Esophagus squamous epithelium (tissue), 4 donors: ENCODE measurements at regions not wholly inside any gene's neighbourhood (a gene's known extent, or its start where the extent isn't known, plus 50 kb on each side); places are given as distances from the start of the nearest gene placed in this dataset.

Experiments
- POLR2A ChIP-seq, 4 donors: fragments of 450-650 bp; IDR thresholded peaks; one replicate each; pipeline ENCODE4 v1.6.1; 2017; ENCODE audit warnings: antibody characterized with exemption in 4 of 4, mild to moderate bottlenecking in 4 of 4, moderate library complexity in 3 of 4
- TF ChIP-seq, protein P1 (sequence below), 6 experiments: fragments of 450-650 bp in 4 of 6; fragments of 200-600 bp in 2 of 6; sonication (generic) in 2 of 6; IDR thresholded peaks; one replicate each; pipeline ENCODE4 v1.5.1; 2016 to 2019; ENCODE audit warnings: antibody characterized with exemption in 6 of 6, mild to moderate bottlenecking in 4 of 6, moderate library complexity in 4 of 6

DNA sequence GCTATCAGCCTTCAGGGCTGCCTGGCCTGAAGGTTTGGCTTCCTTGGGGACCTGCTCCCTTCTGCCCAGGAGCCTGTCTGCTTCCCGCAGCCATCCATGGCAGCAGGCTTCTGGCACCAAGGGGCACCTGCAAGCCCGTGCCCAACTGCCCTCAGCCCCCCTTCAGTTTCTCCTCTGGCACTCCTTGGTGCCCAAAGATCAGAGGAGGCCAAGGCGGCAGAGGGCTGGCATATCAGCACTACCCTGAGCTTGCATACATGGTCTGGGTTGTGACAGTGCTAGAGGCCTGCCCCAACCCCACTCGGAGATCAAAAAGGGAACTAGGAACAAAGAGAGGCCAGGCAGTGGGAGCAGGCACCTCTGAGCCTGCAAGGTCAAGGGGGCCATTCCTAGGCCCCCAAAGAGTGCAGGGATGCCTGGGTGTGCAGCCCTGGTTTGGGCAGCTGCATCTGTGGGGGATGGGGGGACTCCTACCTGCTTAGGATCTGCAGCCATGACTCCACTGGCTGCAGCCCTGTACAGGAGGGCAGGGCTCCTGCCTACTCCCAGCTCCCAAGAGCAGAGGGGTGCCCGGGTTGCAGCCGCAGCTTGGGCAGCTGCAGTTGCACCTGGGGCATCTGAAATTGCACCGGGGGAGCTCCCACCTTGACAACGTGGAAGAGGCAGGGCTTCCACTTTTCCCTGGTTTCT, 76.2 kb upstream of the TP63 start:
- TF ChIP-seq, protein P1, sequence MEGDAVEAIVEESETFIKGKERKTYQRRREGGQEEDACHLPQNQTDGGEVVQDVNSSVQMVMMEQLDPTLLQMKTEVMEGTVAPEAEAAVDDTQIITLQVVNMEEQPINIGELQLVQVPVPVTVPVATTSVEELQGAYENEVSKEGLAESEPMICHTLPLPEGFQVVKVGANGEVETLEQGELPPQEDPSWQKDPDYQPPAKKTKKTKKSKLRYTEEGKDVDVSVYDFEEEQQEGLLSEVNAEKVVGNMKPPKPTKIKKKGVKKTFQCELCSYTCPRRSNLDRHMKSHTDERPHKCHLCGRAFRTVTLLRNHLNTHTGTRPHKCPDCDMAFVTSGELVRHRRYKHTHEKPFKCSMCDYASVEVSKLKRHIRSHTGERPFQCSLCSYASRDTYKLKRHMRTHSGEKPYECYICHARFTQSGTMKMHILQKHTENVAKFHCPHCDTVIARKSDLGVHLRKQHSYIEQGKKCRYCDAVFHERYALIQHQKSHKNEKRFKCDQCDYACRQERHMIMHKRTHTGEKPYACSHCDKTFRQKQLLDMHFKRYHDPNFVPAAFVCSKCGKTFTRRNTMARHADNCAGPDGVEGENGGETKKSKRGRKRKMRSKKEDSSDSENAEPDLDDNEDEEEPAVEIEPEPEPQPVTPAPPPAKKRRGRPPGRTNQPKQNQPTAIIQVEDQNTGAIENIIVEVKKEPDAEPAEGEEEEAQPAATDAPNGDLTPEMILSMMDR (IDR thresholded peaks at IDR 0.05): no peak
- TF ChIP-seq POLR2A (IDR thresholded peaks at IDR 0.05): no peak
